Peyer's patch (tissue), 4 donors: ENCODE measurements at regions not wholly inside any gene's neighbourhood (a gene's known extent, or its start where the extent isn't known, plus 50 kb on each side); places are given as distances from the start of the nearest gene placed in this dataset.

Source experiments
- POLR2A ChIP-seq, 2 donors: fragments of 450-650 bp; IDR thresholded peaks; one replicate each; pipeline ENCODE4 v1.5.1; 2017; ENCODE audit warnings: antibody characterized with exemption in 2 of 2, mild to moderate bottlenecking in 2 of 2, moderate library complexity in 2 of 2
- TF ChIP-seq, protein P1 (sequence below), 6 experiments: fragments of 450-650 bp in 4 of 6; fragments of 200-600 bp in 2 of 6; sonication (generic) in 1 of 6; IDR thresholded peaks; one replicate each; pipeline ENCODE4 v1.5.1; 2017 to 2019; ENCODE audit warnings: antibody characterized with exemption in 6 of 6, mild to moderate bottlenecking in 3 of 6, moderate library complexity in 1 of 6

DNA sequence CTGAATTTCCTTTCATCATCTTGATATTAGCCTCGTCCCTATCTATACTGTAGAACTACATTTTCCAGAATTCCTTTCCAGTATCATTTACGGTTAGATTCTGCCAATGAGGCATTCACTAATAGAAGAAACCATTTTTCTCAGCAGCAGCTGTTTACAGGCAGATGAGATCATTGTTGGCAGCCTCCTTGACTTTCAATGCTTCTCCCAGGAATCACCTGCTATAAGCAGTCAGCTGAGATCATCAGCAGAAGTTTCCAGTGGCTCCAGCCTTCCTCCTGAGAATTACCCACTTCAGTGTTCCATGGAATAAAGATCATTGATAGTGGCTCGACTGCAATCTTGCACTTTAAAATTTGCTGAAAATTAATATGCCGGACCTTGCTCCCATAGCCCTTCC lies 157.3 kb upstream of the TET2 start:
- TF ChIP-seq, protein P1, sequence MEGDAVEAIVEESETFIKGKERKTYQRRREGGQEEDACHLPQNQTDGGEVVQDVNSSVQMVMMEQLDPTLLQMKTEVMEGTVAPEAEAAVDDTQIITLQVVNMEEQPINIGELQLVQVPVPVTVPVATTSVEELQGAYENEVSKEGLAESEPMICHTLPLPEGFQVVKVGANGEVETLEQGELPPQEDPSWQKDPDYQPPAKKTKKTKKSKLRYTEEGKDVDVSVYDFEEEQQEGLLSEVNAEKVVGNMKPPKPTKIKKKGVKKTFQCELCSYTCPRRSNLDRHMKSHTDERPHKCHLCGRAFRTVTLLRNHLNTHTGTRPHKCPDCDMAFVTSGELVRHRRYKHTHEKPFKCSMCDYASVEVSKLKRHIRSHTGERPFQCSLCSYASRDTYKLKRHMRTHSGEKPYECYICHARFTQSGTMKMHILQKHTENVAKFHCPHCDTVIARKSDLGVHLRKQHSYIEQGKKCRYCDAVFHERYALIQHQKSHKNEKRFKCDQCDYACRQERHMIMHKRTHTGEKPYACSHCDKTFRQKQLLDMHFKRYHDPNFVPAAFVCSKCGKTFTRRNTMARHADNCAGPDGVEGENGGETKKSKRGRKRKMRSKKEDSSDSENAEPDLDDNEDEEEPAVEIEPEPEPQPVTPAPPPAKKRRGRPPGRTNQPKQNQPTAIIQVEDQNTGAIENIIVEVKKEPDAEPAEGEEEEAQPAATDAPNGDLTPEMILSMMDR (IDR thresholded peaks at IDR 0.05): no peak
- TF ChIP-seq POLR2A (IDR thresholded peaks at IDR 0.05): no peak
